ENCODE measurements at regions not wholly inside any gene's neighbourhood (a gene's known extent, or its start where the extent isn't known, plus 50 kb on each side); places are given as distances from the start of the nearest gene placed in this dataset.
"Not testable (repeated sequence)": the region's sequence is repeated elsewhere in the genome, so short reads cannot be mapped to it uniquely, and the experiment has no call there.

- DNase-seq = no peak
These were observed 687.4 kb downstream of the EDEM1 start for GRCh38 chr3:5874931-5875341.

- no peak for DNase-seq
These were observed 701.3 kb downstream of the EDEM1 start for GRCh38 chr3:5888851-5889250.

GRCh38 chr3:5889374-5889773 lies 701.9 kb downstream of the EDEM1 start:
- no peak for DNase-seq

- no peak for DNase-seq
These were observed 704.2 kb downstream of the EDEM1 start for GRCh38 chr3:5891711-5892110.

GRCh38 chr3:5898106-5898505 lies 710.6 kb downstream of the EDEM1 start:
- DNase-seq = no peak

GRCh38 chr3:5899014-5899761 lies 711.7 kb downstream of the EDEM1 start:
- no peak for DNase-seq

- DNase-seq = no peak
These were observed 730.4 kb downstream of the EDEM1 start for GRCh38 chr3:5917932-5918331.

GRCh38 chr3:5918626-5919025 lies 731.1 kb downstream of the EDEM1 start:
- DNase-seq = no peak

- no peak for DNase-seq
These were observed 741.5 kb downstream of the EDEM1 start for GRCh38 chr3:5929027-5929426.

GRCh38 chr3:5944061-5944460 lies 756.6 kb downstream of the EDEM1 start:
- not testable (repeated sequence) for DNase-seq

GRCh38 chr3:5948084-5948483 lies 760.6 kb downstream of the EDEM1 start:
- no peak for DNase-seq

GRCh38 chr3:5951026-5951425 lies 763.5 kb downstream of the EDEM1 start:
- DNase-seq = no peak

GRCh38 chr3:5972586-5972985 lies 785.1 kb downstream of the EDEM1 start:
- DNase-seq = no peak

GRCh38 chr3:5974630-5975322 lies 787.3 kb downstream of the EDEM1 start:
- DNase-seq = no peak

- no peak for DNase-seq
These were observed 789.8 kb downstream of the EDEM1 start for GRCh38 chr3:5977331-5977730.

- no peak for DNase-seq
These were observed 793.0 kb downstream of the EDEM1 start for GRCh38 chr3:5980475-5980874.

- no peak for DNase-seq
These were observed 807.1 kb downstream of the EDEM1 start for GRCh38 chr3:5994651-5995050.

GRCh38 chr3:6018456-6018855 lies 830.9 kb downstream of the EDEM1 start:
- DNase-seq = no peak

GRCh38 chr3:6022621-6023020 lies 835.1 kb downstream of the EDEM1 start:
- DNase-seq = no peak

- no peak for DNase-seq
These were observed 835.9 kb upstream of the GRM7 start for GRCh38 chr3:6025032-6025431.

- DNase-seq = not testable (repeated sequence)
These were observed 830.3 kb upstream of the GRM7 start for GRCh38 chr3:6030648-6031047.

- no peak for DNase-seq
These were observed 825.3 kb upstream of the GRM7 start for GRCh38 chr3:6035626-6036025.

GRCh38 chr3:6039971-6040370 lies 820.9 kb upstream of the GRM7 start:
- DNase-seq = no peak

GRCh38 chr3:6041894-6042293 lies 819.0 kb upstream of the GRM7 start:
- no peak for DNase-seq

- no peak for DNase-seq
These were observed 813.9 kb upstream of the GRM7 start for GRCh38 chr3:6047016-6047415.

All from activated CD4-positive, alpha-beta T cell treated with anti-CD3 and anti-CD28 coated beads for 48 hours (primary cell).